ENCODE measurements at regions not wholly inside any gene's neighbourhood (a gene's known extent, or its start where the extent isn't known, plus 50 kb on each side); places are given as distances from the start of the nearest gene placed in this dataset.

DNA sequence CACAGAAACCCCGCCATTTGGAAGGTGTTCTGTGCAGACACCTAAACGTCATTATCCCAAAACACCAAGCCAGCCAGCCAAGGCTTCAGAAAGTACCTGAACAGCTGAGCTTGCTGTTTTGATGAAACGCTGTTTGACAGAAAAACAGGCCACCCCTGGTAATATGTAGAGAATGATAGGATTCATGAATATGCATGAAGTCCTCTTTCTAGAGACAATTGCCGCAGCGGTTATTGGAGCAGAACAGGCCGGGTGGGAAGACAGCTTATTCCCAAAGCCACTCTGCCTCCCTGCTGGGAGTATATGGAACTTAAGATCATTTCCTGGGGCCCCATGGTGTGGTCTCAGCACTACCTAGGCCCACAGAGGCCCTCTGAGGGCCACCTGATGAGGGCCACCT lies 229.5 kb downstream of the UQCRFS1 start:
- H3K4me3 ChIP-seq (ENCODE audit: low read depth, low read length): no peak overlapping the region

DNA sequence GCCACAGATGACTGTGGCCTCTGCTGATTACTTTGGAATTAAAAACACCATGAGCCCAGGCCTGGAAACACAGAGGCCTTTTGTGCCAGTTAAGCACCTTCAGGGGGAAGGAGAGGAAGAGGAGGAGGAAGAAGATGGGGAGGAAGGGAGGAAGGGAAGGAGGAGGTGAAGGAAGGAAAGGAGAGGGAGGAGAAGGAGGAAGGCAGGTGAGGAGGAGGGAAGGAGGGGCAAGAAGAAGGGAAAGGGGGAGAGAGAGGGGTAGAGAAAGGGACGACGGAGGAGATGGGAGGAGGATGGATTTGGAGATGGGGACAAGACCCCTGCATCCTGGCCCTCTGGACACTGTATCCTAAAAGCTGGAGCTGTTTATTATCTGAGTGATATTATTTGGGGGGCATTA lies 231.0 kb downstream of the UQCRFS1 start:
- no peak overlapping the region for H3K4me3 ChIP-seq (ENCODE audit: low read depth, low read length)

DNA sequence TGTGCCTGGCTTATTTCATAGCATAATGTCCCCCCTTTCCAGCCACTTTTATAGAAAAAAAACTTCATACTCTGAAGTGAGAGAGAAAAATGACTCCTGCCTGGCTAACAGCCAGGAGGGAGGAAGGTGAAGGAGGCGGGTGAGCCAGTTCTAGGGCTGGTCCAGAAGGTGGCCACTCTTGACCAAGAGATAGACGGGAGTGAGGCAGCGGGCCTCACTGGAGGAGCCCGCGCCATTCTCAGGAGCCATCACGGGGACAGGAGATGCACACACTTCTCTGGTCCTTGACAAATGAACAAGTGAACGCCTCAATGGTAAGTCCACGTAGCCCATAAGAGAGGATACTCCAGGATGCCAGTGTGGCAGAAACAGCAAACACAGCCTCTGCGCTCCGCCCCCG lies 231.4 kb downstream of the UQCRFS1 start:
- H3K4me3 ChIP-seq (ENCODE audit: low read depth, low read length): no peak overlapping the region

DNA sequence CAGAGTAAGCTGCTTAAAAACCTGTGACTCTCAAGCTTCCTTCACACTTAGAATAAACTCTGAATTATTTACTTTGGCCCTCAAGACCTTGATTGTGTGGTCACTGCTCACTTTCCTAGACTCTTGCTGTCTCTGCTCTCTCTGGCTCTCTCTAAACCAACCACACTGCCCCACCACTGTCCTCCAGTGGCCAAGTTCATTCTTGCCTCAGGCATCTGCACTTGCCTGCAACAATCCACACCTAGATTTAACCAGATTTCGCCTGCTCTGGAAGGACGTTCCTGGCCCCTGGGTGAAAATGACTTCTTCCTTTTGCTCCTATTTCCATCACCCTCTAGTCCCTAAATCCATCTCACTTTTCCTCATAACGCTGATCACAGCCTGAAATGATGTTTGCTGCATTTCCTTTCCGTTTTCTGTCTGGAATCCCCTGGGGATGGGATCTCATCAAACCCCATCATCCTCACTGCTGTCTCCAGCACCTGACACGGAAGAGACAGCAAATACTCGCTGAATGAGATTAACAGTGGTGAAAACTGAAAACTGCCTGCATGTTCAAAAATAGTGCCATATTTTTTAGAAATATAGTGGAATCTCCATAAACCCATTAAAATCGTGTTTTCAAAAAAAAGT lies 232.6 kb downstream of the UQCRFS1 start:
- H3K4me3 ChIP-seq (ENCODE audit: low read depth, low read length): no peak overlapping the region

DNA sequence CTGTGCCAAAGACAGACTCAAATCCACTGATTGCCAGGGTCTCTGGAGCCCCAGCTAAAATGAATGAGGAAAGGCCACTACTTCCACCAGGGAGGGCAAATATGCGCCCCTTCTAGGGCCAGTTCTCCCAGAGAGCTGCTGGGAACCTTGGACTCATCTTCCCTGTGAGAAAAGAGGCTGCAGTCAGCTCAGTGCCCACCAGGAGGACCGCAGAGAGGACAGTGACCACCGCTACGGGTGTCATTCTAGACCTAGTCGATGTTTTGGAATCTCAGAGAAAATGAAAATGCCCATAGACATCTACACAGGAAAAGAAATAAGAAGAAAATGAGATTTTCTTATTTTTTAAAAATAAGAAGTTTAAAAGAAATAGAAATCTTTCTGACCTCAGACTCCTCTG lies 235.1 kb downstream of the UQCRFS1 start:
- H3K4me3 ChIP-seq (ENCODE audit: low read depth, low read length): no peak overlapping the region

DNA sequence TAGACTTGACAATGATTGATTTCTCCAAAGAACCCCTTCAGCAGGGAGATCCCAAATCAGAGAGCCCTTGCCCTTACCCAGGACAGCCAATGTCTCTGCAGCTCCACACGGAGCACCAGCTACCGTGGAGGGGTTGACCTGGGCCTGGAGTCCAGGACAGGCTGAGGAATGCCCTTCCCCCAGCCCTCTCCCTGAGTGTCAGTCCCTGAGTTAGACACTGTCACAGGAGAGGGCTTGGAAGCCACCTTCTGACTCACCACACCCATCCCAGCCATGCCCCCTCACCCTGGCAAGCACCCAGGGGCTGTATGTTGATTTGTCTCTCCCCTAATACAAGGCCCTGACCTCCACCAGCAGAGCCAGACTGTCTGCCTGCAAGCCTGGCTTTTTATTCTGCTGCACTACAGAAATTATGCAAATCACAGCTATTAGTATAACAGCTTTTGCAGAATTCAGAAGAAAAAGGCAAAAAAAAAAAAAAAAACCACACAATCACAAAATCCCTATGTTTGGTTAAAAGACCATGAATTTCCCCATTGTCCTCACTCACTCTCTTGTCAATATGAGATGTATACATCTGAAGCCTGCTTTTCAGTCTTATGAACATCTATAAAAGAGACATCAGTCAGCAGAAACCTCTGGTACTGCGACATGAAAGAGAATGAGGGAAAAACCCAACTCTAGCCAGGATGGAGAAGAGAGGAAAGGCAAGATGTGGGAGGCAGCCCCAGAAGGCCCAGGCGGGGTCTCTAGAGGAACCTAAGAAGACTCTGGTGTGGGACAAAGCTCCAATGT lies 240.7 kb downstream of the UQCRFS1 start:
- no peak overlapping the region for H3K4me3 ChIP-seq (ENCODE audit: low read depth, low read length)

DNA sequence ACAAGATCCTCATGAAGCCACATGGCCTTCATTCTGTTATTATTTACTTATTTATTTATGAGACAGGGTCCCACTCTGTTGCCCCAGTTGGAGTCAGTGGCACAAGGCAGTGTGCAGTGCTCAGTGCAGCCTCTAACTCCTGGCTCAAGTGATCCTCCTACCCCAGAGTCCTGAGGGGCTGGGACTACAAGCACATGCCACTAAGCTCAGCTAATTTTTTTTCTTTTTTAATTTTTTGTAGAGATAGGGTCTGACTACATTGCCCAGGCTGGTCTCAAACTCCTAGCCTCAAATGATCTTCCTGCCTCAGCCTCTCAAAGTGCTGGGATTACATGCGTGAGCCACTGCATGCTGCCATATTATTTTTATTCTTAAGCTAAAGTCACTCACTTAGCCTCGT lies 241.4 kb downstream of the UQCRFS1 start:
- no peak overlapping the region for H3K4me3 ChIP-seq (ENCODE audit: low read depth, low read length)

DNA sequence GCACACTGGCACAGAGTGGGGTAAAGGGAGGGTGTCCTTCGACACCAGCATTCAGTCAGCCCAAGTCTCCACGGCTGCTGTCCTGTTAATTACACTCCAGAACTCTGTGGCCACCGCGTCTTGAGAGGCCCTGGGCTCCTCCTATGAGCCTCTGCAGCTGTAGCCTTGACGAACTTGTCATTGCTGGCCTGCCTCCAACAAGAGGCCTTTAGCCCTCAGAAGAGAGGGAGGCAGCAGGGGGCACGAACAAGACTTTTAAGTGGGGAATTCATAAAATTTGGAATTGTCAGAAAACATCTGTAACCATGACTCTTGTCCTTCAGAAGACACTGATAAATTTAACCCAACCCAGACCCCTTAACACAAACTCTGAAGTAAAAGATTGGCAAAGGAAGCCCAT lies 241.9 kb downstream of the UQCRFS1 start:
- H3K4me3 ChIP-seq (ENCODE audit: low read depth, low read length): no peak overlapping the region

DNA sequence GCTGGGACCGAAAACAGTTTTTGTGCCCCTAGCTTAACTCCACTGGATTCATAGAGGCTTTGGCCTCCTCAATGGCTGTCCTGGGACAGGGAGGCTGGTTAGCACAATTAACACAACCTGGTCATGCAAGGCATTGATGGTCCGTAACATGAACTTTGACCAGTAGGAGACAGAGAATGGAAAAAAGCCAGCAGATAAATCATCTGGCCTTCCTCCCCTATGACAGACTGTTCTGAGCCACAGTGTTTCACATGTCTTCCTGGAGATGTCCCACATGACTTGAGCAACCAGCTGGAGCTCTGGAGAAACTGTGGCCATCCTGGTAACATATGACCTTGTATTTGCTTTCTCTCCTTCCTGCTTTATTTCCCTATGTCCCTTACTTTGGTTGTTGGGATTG lies 244.2 kb downstream of the UQCRFS1 start:
- H3K4me3 ChIP-seq (ENCODE audit: low read depth, low read length): no peak overlapping the region

DNA sequence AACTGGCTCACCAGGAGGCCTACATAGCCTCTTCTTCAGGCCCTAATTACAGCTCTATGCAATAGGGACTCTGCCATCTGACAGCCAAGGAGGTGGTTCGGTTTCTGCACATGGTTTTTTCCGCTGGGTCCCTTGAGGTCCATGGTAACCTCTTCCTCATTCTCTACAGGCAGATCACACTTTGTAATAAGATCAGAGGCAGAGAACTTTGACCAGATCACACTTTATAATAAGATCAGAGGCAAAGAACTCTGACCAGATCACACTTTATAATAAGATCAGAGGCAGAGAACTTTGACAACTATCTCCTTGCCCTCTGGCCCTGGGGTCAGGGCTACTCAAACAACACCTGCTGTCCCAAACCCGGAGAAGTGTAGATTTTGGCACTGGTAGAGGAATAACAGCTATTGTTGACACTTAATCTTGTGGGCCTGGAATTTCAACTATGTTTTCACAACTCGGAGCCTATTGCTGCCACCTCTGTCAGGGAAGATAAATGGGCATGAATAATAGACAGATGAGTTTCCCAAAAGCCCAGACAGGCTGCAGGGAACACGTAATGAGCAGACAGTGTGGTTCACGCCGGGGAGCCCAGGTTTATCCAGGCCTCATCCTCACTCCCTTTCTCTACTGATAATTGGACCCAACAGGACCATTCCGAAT lies 246.1 kb downstream of the UQCRFS1 start:
- no peak overlapping the region for H3K4me3 ChIP-seq (ENCODE audit: low read depth, low read length)

DNA sequence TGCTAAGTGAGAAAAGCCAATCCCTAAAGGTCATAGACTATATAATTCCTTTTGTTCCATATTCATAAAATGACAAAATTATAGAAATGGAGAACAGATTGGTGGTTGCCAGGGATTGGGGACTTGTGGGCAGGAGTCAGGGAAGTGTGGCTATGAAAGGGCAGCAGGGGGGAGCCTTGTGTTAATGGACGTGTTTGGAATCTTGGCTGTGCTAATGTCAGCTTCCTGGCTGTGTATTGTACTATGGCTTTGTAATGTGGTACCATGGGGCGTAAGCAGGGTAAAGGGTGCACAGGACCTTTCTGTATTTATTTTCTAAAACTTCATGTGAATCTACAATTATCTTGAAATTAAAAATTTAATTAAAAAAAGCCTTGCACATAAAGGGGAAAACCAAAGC lies 248.5 kb downstream of the UQCRFS1 start:
- H3K4me3 ChIP-seq (ENCODE audit: low read depth, low read length): no peak overlapping the region

DNA sequence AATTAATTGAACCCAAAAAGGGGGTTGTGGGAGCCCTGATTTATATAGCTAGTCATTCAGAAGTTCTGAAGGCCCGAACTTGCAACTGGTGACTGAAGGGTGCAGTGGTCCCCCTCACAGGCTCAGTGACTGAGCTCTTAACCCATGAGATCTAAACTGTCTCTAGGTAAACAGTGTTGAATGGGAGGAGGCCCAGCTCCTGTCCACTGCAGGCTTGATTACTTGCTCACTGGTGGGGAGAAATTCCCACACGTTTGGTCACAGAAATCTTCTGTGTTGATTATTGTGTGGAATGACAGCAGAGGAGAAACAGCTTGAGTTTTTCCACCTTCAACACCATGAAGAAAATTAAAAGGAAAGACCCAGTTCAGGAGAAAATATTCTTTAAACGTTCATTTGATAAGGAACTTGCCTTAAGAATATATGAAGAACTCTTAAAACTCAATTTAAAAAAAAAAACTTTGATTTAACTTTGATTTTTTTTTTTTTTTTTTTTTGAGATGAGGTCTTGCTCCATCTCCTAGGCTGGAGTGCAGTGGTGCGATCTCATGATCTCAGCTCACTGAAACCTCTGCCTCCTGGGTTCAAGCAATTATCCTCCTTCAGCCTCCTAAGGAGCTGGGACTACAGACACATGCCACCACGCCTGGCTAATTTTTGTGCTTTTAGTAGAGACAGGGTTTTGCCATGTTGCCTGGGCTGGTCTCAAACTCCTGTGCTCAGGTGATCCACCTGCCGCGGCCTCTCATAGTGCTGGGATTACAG lies 249.3 kb downstream of the UQCRFS1 start:
- no peak overlapping the region for H3K4me3 ChIP-seq (ENCODE audit: low read depth, low read length)

DNA sequence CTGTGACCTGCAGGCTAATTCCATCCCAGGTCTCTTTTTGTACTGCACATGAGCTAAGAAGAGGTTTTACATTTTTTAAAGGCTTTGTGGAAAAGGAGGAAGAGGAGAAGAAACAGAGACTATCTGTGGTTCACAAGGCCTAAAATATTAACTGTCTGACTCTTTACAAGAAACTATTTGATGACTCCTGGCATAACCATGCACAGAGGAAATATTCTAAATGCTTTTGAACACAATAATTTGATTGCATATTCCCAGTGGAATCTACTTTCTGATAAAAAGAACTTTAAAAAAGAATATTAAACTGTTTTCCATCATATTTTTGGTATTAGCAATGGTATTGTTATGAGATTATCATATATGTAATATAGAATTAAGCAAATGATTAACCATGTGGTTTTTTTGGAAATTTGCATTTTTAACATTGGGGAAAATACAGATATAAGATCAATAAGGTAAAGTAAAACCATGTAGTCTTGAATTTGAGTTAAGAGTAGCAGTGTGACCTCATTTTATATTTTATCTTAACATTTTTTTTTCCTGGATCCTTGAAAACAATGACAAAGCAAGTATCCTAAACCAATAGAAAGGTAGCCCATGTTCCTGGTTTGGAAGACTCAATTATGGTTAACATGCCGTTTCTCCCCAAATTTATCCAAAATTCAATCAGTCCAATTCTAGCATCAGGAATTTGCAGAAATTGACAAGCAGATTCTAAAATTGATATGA lies 251.0 kb downstream of the UQCRFS1 start:
- no peak overlapping the region for H3K4me3 ChIP-seq (ENCODE audit: low read depth, low read length)

DNA sequence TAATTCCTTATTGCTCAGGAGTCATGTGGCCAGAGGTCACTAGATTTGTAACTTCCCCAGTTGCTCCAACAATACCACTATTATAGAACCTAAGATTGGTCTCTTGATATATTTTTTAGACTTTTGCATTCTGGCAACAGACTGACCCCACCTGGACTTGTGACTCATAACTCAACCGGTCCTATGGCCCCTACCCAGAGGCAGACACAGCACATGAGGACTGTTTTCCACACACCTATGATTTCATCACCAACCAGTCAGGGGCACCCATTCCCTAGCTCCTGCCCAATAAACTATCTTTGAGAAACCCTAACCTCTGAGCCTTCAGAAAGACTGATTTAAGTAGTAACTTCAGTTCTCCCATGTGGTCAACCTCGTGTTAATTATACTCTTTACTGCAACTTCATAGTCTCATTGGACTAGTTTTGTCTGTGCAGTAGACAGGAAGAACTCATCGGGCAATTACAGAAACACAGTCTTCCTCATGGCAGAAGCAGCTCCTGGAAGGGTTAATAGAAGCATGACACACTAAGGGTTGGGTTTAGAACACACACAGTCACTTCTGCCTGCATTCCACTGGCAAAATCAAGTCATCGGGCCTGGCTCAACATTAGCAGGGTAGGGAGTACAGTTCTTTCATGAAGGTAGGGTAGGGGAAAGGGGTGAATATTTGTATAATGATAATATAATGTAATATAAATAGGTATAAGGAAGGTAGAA lies 251.8 kb downstream of the UQCRFS1 start:
- no peak overlapping the region for H3K4me3 ChIP-seq (ENCODE audit: low read depth, low read length)

DNA sequence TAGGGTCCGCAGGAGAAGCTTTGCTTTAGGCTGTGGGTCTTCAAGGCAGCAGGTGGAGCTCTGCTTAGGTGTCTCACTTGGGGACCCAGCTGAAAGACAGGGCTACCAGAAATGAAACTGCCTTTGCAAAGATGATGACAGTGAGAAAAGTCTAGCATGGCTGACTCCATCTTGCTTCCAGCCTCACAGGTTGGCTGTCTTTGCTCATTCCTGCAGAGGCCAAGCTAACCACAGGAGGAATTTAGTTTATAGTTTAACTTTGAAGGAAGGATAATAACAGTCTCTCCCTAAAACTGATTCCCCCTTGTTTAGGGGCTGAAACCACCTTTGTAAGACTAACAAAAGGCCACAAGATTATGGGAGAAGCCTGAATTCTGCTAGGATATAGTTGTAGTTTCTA lies 252.4 kb downstream of the UQCRFS1 start:
- H3K4me3 ChIP-seq (ENCODE audit: low read depth, low read length): no peak overlapping the region

DNA sequence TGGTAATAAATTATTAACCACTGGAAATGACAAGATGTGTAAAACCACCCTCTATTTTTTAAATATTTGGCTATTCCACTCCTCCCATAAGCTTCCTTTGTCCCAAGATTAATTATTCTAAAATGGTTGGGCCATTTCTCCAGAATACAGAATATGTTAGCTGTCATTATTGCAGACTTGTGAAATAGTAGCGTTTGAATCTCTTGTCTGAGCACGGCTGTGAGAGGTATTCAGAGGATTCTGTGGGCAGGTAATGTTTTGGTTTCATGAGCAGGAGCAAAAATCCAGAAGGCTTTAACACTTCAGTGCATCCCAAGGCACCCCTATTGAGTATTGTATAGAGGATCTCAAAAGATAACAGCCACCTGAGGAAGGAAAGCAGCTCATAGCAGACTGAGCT lies 256.0 kb downstream of the UQCRFS1 start:
- no peak overlapping the region for H3K4me3 ChIP-seq (ENCODE audit: low read depth, low read length)

DNA sequence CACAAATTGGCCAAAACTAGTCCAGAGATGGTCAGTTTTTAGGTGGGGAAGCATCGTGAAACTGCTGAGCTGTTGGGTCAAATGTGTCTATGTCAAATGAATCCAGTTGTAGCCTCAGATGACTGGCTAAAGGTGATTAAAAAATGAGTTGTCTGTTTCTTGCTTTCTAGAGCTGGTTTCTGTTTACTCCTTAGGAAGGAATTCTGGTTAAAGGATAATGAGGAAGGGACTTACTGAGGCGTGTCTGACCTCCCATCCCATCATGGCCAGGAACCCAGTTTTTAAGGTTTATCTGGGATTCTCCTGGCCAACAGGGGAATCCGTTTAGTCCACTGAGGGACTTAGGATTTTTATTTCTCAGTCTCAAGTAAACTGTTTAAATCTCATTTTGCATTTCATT lies 256.5 kb downstream of the UQCRFS1 start:
- no peak overlapping the region for H3K4me3 ChIP-seq (ENCODE audit: low read depth, low read length)

DNA sequence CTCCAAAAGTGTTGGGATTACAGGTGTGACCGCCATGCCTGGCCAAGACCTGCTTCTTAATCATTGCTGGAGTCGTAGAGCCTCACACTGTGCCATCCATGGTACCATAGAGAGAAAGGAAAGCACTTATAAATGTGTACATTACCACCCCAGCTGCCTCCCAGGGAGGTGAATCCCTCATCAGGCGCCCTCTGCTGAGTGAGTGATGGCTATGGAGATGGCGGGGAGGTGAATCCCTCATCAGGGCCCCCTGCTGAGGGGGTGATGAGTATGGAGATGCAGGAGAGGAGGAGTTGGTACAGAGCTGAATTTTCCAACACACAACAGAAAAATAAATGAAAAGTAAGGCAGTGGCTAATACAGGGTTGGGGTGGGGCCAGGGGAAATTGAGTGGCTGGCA lies 263.4 kb downstream of the UQCRFS1 start:
- H3K4me3 ChIP-seq (ENCODE audit: low read depth, low read length): no peak overlapping the region

DNA sequence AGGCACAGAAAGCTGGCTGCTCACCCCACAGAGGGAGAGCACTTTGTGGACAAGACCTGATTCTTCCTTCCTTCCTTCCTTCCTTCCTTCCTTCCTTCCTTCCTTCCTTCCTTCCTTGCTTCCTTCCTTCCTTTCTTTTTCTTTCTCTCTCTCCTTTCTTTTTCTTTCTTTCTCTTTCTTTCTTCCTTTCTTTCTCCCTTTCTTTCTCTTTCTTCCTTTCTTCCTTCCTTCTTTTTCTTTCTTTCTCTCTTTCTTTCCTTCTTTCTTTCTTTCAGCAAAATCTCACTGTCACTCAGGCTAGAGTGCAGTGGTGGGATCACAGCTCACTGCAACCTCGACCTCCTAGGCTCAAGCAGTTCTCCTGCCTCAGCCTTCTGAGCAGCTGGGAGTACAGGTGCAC lies 263.9 kb downstream of the UQCRFS1 start:
- H3K4me3 ChIP-seq (ENCODE audit: low read depth, low read length): no peak overlapping the region

DNA sequence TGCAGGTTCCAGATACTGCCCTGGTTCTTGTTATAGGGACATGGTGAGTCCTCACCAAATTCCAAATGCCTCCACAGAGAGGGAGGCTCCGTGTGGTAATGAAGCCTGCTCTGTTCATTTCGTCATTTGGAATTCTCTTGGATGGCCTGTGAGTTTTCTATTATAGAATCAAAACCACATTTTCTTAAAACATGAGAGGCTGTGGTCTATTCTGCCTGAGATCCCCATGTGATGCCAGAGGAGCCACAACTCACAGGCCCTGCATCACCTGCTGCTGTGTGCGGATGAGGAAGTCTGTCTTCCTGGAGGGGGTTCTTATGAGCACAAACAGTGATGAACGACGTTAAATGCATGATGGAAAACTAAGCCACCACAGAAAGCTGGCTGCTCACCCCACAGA lies 264.4 kb downstream of the UQCRFS1 start:
- H3K4me3 ChIP-seq (ENCODE audit: low read depth, low read length): no peak overlapping the region
